Liver (tissue), 3 donors: ENCODE measurements at regions not wholly inside any gene's neighbourhood (a gene's known extent, or its start where the extent isn't known, plus 50 kb on each side); places are given as distances from the start of the nearest gene placed in this dataset.

Experiments
- GABPA ChIP-seq, 2 donors: IDR thresholded peaks in 1 of 2; conservative IDR thresholded peaks in 1 of 2; 2 replicates each; pipeline ENCODE4 v1.6.1; 2016; ENCODE audit warnings: antibody characterized with exemption in 2 of 2, mild to moderate bottlenecking in 1 of 2, moderate library complexity in 1 of 2
- HNF4A ChIP-seq, 2 donors: conservative IDR thresholded peaks; 2 replicates each; pipeline ENCODE4 v1.6.1; 2016; ENCODE audit warnings: antibody characterized with exemption in 2 of 2, mild to moderate bottlenecking in 2 of 2
- HNF4G ChIP-seq: IDR thresholded peaks from 2 replicates; pipeline ENCODE4 v1.6.1; 2016; ENCODE audit warnings: antibody characterized with exemption
- NR2F2 ChIP-seq: IDR thresholded peaks from 2 replicates; pipeline ENCODE4 v1.6.1; 2016; ENCODE audit warnings: antibody characterized with exemption
- RAD21 ChIP-seq, 2 donors: IDR thresholded peaks; 2 replicates each; pipeline ENCODE4 v1.6.1; 2016; ENCODE audit warnings: antibody characterized with exemption in 2 of 2, mild to moderate bottlenecking in 2 of 2
- RXRA ChIP-seq, 2 donors: IDR thresholded peaks; 2 replicates each; pipeline ENCODE4 v1.6.1; 2017 to 2018; ENCODE audit warnings: antibody characterized with exemption in 2 of 2, mild to moderate bottlenecking in 1 of 2
- SP1 ChIP-seq: IDR thresholded peaks from 2 replicates; pipeline ENCODE4 v1.6.1; 2018; ENCODE audit warnings: antibody characterized with exemption, mild to moderate bottlenecking
- TAF1 ChIP-seq: conservative IDR thresholded peaks from 2 replicates; pipeline ENCODE4 v1.6.1; 2016; ENCODE audit warnings: antibody characterized with exemption, mild to moderate bottlenecking
- YY1 ChIP-seq: IDR thresholded peaks from 2 replicates; pipeline ENCODE4 v1.6.1; 2016; ENCODE audit warnings: antibody characterized with exemption, mild to moderate bottlenecking
- TF ChIP-seq, protein P1 (sequence below): fragments of 150-350 bp; IDR thresholded peaks from 2 replicates; pipeline ENCODE4 v1.5.1; 2017; ENCODE audit warnings: improper control_type of control experiment, low read depth, low read length; ENCODE audit not compliant: missing input control
- TF ChIP-seq, protein P2 (sequence below): IDR thresholded peaks from 2 replicates; pipeline ENCODE4 v1.6.1; 2016; ENCODE audit warnings: antibody characterized with exemption, mild to moderate bottlenecking
- TF ChIP-seq, protein P3 (sequence below): IDR thresholded peaks from 2 replicates; pipeline ENCODE4 v1.6.1; 2016; ENCODE audit warnings: antibody characterized with exemption
- TF ChIP-seq, protein P4 (sequence below): IDR thresholded peaks from 2 replicates; pipeline ENCODE4 v1.6.1; 2016; ENCODE audit warnings: antibody characterized with exemption
- donor health status: healthy.
- donor health status: healthy.

DNA sequence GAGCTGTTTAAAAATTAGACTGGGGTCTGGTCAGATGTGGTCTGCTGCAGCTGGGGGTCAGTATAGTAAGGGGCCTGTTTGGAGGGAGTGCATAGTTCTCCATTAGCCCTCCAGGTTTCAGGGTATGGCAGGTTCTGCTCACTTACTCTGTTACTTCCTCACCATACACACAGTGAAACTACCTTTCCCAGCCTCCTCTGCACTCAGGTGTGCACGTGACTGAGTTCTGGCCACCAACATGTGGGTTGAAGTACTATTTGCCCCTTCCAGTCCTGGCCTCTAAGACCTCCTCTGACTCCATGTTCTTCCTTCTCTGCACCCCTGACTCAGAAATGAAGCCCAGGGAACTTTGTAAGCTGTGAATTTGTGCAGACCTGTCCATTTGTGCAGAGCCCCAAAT, 190.5 kb upstream of the CLINT1 start:
- TF ChIP-seq, protein P1, sequence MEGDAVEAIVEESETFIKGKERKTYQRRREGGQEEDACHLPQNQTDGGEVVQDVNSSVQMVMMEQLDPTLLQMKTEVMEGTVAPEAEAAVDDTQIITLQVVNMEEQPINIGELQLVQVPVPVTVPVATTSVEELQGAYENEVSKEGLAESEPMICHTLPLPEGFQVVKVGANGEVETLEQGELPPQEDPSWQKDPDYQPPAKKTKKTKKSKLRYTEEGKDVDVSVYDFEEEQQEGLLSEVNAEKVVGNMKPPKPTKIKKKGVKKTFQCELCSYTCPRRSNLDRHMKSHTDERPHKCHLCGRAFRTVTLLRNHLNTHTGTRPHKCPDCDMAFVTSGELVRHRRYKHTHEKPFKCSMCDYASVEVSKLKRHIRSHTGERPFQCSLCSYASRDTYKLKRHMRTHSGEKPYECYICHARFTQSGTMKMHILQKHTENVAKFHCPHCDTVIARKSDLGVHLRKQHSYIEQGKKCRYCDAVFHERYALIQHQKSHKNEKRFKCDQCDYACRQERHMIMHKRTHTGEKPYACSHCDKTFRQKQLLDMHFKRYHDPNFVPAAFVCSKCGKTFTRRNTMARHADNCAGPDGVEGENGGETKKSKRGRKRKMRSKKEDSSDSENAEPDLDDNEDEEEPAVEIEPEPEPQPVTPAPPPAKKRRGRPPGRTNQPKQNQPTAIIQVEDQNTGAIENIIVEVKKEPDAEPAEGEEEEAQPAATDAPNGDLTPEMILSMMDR = no peak
- TF ChIP-seq, protein P2, sequence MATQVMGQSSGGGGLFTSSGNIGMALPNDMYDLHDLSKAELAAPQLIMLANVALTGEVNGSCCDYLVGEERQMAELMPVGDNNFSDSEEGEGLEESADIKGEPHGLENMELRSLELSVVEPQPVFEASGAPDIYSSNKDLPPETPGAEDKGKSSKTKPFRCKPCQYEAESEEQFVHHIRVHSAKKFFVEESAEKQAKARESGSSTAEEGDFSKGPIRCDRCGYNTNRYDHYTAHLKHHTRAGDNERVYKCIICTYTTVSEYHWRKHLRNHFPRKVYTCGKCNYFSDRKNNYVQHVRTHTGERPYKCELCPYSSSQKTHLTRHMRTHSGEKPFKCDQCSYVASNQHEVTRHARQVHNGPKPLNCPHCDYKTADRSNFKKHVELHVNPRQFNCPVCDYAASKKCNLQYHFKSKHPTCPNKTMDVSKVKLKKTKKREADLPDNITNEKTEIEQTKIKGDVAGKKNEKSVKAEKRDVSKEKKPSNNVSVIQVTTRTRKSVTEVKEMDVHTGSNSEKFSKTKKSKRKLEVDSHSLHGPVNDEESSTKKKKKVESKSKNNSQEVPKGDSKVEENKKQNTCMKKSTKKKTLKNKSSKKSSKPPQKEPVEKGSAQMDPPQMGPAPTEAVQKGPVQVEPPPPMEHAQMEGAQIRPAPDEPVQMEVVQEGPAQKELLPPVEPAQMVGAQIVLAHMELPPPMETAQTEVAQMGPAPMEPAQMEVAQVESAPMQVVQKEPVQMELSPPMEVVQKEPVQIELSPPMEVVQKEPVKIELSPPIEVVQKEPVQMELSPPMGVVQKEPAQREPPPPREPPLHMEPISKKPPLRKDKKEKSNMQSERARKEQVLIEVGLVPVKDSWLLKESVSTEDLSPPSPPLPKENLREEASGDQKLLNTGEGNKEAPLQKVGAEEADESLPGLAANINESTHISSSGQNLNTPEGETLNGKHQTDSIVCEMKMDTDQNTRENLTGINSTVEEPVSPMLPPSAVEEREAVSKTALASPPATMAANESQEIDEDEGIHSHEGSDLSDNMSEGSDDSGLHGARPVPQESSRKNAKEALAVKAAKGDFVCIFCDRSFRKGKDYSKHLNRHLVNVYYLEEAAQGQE = no peak
- TF ChIP-seq, protein P3, sequence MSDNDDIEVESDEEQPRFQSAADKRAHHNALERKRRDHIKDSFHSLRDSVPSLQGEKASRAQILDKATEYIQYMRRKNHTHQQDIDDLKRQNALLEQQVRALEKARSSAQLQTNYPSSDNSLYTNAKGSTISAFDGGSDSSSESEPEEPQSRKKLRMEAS = no peak
- no peak for TF ChIP-seq YY1
- no peak for TF ChIP-seq SP1
- no peak for TF ChIP-seq HNF4A (conservative IDR thresholded peaks at IDR 0.05)
- no peak for TF ChIP-seq RXRA (IDR thresholded peaks at IDR 0.05)
- TF ChIP-seq GABPA (IDR thresholded peaks at IDR 0.05 in 1 of 2, conservative IDR thresholded peaks at IDR 0.05 in 1 of 2) = no peak
- no peak for TF ChIP-seq TAF1
- TF ChIP-seq, protein P4, sequence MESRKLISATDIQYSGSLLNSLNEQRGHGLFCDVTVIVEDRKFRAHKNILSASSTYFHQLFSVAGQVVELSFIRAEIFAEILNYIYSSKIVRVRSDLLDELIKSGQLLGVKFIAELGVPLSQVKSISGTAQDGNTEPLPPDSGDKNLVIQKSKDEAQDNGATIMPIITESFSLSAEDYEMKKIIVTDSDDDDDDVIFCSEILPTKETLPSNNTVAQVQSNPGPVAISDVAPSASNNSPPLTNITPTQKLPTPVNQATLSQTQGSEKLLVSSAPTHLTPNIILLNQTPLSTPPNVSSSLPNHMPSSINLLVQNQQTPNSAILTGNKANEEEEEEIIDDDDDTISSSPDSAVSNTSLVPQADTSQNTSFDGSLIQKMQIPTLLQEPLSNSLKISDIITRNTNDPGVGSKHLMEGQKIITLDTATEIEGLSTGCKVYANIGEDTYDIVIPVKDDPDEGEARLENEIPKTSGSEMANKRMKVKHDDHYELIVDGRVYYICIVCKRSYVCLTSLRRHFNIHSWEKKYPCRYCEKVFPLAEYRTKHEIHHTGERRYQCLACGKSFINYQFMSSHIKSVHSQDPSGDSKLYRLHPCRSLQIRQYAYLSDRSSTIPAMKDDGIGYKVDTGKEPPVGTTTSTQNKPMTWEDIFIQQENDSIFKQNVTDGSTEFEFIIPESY = no peak
- TF ChIP-seq RAD21 (IDR thresholded peaks at IDR 0.05) = no peak
- no peak for TF ChIP-seq HNF4G
- no peak for TF ChIP-seq NR2F2
